ENCODE measurements at regions not wholly inside any gene's neighbourhood (a gene's known extent, or its start where the extent isn't known, plus 50 kb on each side); places are given as distances from the start of the nearest gene placed in this dataset.

- no peak for TF ChIP-seq EZH2 (IDR thresholded peaks at IDR 0.05)
- TF ChIP-seq CTCF (IDR thresholded peaks at IDR 0.05): no peak
- TF ChIP-seq EZH2phosphoT487 (IDR thresholded peaks at IDR 0.05): no peak
- Histone ChIP-seq H4K20me1 (ENCODE audit: low read depth) (no peaks in the 10 kb centered on the region), H3K36me3 (no peaks in the 10 kb centered on the region), H3K9ac (no peak overlapping the region), H3F3A (ENCODE audit: low read depth) (no peaks in the 10 kb centered on the region), H3K9me3 (ENCODE audit: low read depth) (no peaks in the 10 kb centered on the region), H3K4me1 (no peaks in the 10 kb centered on the region), H3K4me3 (no peak overlapping the region), H2AFZ (replicated peaks) (no peak overlapping the region), H3K27ac (no peak overlapping the region), H3K27me3 (no peaks in the 10 kb centered on the region), H3K4me2 (no peak overlapping the region), H3K79me2 (ENCODE audit: low read depth) (no peaks in the 10 kb centered on the region)
- no peak overlapping the region for H3K27ac Mint-ChIP-seq
- no peaks in the 10 kb centered on the region for H3K4me1 Mint-ChIP-seq
- H3K9me3 Mint-ChIP-seq: no peaks in the 10 kb centered on the region
- no peak overlapping the region for H3K4me3 Mint-ChIP-seq
- H3K27me3 Mint-ChIP-seq (ENCODE audit: insufficient read depth, low read depth): no peaks in the 10 kb centered on the region
- DNase-seq (ENCODE audit: low spot score): no peak
- H3K36me3 Mint-ChIP-seq: no peaks in the 10 kb centered on the region
Measured at GRCh38 chr4:31947101-31947500, 1226.9 kb downstream of the PCDH7 start.

- no peak for TF ChIP-seq EZH2phosphoT487 (IDR thresholded peaks at IDR 0.05)
- no peak for TF ChIP-seq EZH2 (IDR thresholded peaks at IDR 0.05)
- no peak for TF ChIP-seq CTCF (IDR thresholded peaks at IDR 0.05)
- H3K4me1 ChIP-seq: no peaks in the 10 kb centered on the region
- no peaks in the 10 kb centered on the region for H3K36me3 Mint-ChIP-seq
- H3K79me2 ChIP-seq (ENCODE audit: low read depth): no peaks in the 10 kb centered on the region
- DNase-seq (ENCODE audit: low spot score): no peak
- H3K27ac Mint-ChIP-seq: no peak overlapping the region
- no peaks in the 10 kb centered on the region for H3K4me1 Mint-ChIP-seq
- no peak overlapping the region for H3K4me2 ChIP-seq
- H3K27ac ChIP-seq: no peak overlapping the region
- H3K9me3 ChIP-seq (ENCODE audit: low read depth): no peaks in the 10 kb centered on the region
- no peak overlapping the region for H3K9ac ChIP-seq
- no peaks in the 10 kb centered on the region for H3K36me3 ChIP-seq
- H3K27me3 ChIP-seq: no peaks in the 10 kb centered on the region
- no peak overlapping the region for H3K4me3 ChIP-seq
- no peaks in the 10 kb centered on the region for H3K9me3 Mint-ChIP-seq
- H4K20me1 ChIP-seq (ENCODE audit: low read depth): no peaks in the 10 kb centered on the region
- H2AFZ ChIP-seq (replicated peaks): no peak overlapping the region
- no peaks in the 10 kb centered on the region for H3K27me3 Mint-ChIP-seq (ENCODE audit: insufficient read depth, low read depth)
- H3F3A ChIP-seq (ENCODE audit: low read depth): no peaks in the 10 kb centered on the region
- H3K4me3 Mint-ChIP-seq: no peak overlapping the region
Measured at GRCh38 chr4:31949045-31949444, 1228.9 kb downstream of the PCDH7 start.

GRCh38 chr4:31955346-31955745 is 1235.2 kb downstream of the PCDH7 start:
- DNase-seq (ENCODE audit: low spot score): no peak
- no peaks in the 10 kb centered on the region for H3K27me3 ChIP-seq
- no peaks in the 10 kb centered on the region for H3K36me3 ChIP-seq
- no peaks in the 10 kb centered on the region for H3K9me3 Mint-ChIP-seq
- H3K36me3 Mint-ChIP-seq: no peaks in the 10 kb centered on the region
- H3K27ac Mint-ChIP-seq: no peak overlapping the region
- no peaks in the 10 kb centered on the region for H3K9me3 ChIP-seq (ENCODE audit: low read depth)
- no peak overlapping the region for H3K27ac ChIP-seq
- H3K4me3 ChIP-seq: no peak overlapping the region
- H3K4me1 ChIP-seq: no peaks in the 10 kb centered on the region
- no peaks in the 10 kb centered on the region for H3K79me2 ChIP-seq (ENCODE audit: low read depth)
- no peak overlapping the region for H2AFZ ChIP-seq (replicated peaks)
- H3K4me2 ChIP-seq: no peak overlapping the region
- H3K4me3 Mint-ChIP-seq: no peak overlapping the region
- no peak overlapping the region for H3K9ac ChIP-seq
- TF ChIP-seq EZH2phosphoT487 (IDR thresholded peaks at IDR 0.05) (no peak), CTCF (IDR thresholded peaks at IDR 0.05) (no peak), EZH2 (IDR thresholded peaks at IDR 0.05) (no peak)
- H3F3A ChIP-seq (ENCODE audit: low read depth): no peaks in the 10 kb centered on the region
- H3K27me3 Mint-ChIP-seq (ENCODE audit: insufficient read depth, low read depth): no peaks in the 10 kb centered on the region
- no peaks in the 10 kb centered on the region for H3K4me1 Mint-ChIP-seq
- no peaks in the 10 kb centered on the region for H4K20me1 ChIP-seq (ENCODE audit: low read depth)

- H3K9ac ChIP-seq: no peak overlapping the region
- no peak overlapping the region for H3K4me2 ChIP-seq
- no peaks in the 10 kb centered on the region for H3F3A ChIP-seq (ENCODE audit: low read depth)
- TF ChIP-seq CTCF (IDR thresholded peaks at IDR 0.05) (no peak), EZH2 (IDR thresholded peaks at IDR 0.05) (no peak)
- H4K20me1 ChIP-seq (ENCODE audit: low read depth): no peaks in the 10 kb centered on the region
- H3K27me3 Mint-ChIP-seq (ENCODE audit: insufficient read depth, low read depth): no peaks in the 10 kb centered on the region
- no peaks in the 10 kb centered on the region for H3K4me1 Mint-ChIP-seq
- H3K36me3 Mint-ChIP-seq: no peaks in the 10 kb centered on the region
- H3K9me3 Mint-ChIP-seq: no peaks in the 10 kb centered on the region
- no peak overlapping the region for H3K27ac ChIP-seq
- no peak overlapping the region for H2AFZ ChIP-seq (replicated peaks)
- H3K27ac Mint-ChIP-seq: no peak overlapping the region
- H3K4me1 ChIP-seq: no peaks in the 10 kb centered on the region
- no peaks in the 10 kb centered on the region for H3K9me3 ChIP-seq (ENCODE audit: low read depth)
- no peaks in the 10 kb centered on the region for H3K27me3 ChIP-seq
- no peak overlapping the region for H3K4me3 Mint-ChIP-seq
- DNase-seq (ENCODE audit: low spot score): no peak
- H3K4me3 ChIP-seq: no peak overlapping the region
- H3K36me3 ChIP-seq: no peaks in the 10 kb centered on the region
- H3K79me2 ChIP-seq (ENCODE audit: low read depth): no peaks in the 10 kb centered on the region
Measured at GRCh38 chr4:31959972-31960371, 1239.8 kb downstream of the PCDH7 start.

Data from neural progenitor cell (in vitro differentiated cells).